ENCODE measurements at regions not wholly inside any gene's neighbourhood (a gene's known extent, or its start where the extent isn't known, plus 50 kb on each side); places are given as distances from the start of the nearest gene placed in this dataset.

DNA sequence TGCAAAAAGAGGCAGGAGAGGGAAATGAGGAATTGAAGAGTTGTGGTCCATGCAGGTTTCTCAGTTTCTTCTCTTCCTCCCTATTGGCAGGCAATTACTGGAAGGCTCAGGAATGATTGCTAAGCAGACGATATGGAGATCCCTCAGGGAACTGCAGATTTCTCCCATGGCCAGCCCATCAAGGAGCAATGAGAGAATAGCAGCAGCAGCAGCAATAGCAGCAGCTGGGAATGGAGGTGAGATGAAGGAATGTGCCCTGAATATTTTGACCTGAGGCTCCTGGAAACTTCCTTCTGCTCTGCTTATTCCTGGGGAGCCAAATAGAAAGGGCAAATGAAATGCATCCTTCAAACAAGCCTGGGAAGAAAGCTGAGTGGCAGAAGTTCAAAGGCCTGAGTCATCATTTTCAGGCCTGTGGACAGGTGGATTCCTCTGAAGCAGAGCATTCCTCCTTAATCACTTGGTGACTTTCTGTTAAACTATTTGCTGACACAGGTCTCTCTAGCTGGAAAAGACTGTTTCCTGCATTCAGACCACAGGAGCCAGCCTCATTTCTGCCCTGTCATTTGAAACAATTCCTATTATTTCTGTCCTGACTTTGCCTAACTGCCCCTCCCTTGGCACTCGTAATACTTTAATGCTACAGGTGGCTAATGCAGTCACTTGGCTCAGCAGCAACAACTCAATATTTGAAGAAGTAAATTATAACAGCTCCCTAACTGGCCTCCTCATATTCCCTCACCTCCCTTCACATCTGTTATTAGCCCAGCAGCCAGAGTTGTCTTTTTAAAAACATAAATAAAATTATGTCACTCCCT lies 146.9 kb upstream of the GADL1 start:
- TF ChIP-seq, protein P1, sequence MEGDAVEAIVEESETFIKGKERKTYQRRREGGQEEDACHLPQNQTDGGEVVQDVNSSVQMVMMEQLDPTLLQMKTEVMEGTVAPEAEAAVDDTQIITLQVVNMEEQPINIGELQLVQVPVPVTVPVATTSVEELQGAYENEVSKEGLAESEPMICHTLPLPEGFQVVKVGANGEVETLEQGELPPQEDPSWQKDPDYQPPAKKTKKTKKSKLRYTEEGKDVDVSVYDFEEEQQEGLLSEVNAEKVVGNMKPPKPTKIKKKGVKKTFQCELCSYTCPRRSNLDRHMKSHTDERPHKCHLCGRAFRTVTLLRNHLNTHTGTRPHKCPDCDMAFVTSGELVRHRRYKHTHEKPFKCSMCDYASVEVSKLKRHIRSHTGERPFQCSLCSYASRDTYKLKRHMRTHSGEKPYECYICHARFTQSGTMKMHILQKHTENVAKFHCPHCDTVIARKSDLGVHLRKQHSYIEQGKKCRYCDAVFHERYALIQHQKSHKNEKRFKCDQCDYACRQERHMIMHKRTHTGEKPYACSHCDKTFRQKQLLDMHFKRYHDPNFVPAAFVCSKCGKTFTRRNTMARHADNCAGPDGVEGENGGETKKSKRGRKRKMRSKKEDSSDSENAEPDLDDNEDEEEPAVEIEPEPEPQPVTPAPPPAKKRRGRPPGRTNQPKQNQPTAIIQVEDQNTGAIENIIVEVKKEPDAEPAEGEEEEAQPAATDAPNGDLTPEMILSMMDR (IDR thresholded peaks at IDR 0.05; ENCODE audit: low read depth, low read length): no peak
- TF ChIP-seq, protein P2, sequence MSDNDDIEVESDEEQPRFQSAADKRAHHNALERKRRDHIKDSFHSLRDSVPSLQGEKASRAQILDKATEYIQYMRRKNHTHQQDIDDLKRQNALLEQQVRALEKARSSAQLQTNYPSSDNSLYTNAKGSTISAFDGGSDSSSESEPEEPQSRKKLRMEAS (IDR thresholded peaks at IDR 0.05; ENCODE audit: low read depth, low read length): no peak
- no peak for TF ChIP-seq POLR2A (IDR thresholded peaks at IDR 0.05; ENCODE audit: extremely low read depth, insufficient read length)
